Esophagus squamous epithelium (tissue), 5 donors: ENCODE measurements at regions not wholly inside any gene's neighbourhood (a gene's known extent, or its start where the extent isn't known, plus 50 kb on each side); places are given as distances from the start of the nearest gene placed in this dataset.

Source experiments
- DNase-seq: peaks from one replicate; lab custom pipeline; 2025; lab: John Stamatoyannopoulos, UW
- H3K27ac ChIP-seq, 4 donors: fragments of 200-600 bp; sonication (generic); one replicate each; pipeline ENCODE4 v1.5.1; 2016 to 2019; ENCODE audit warnings: mild to moderate bottlenecking in 1 of 4
- H3K27me3 ChIP-seq, 4 donors: fragments of 200-600 bp; sonication (generic); 1 replicate in 3 of 4; 2 replicates in 1 of 4; pipeline versions ENCODE4 v1.5.1 to v1.6.0; 2017 to 2021; ENCODE audit warnings: antibody characterized with exemption in 1 of 4
- H3K36me3 ChIP-seq, 3 donors: fragments of 200-600 bp; sonication (generic); one replicate each; pipeline ENCODE4 v1.5.1; 2016 to 2019
- H3K4me1 ChIP-seq, 3 donors: fragments of 200-600 bp; sonication (generic); one replicate each; pipeline ENCODE4 v1.5.1; 2017 to 2019
- H3K4me3 ChIP-seq, 4 donors: fragments of 200-600 bp; sonication (generic); 1 replicate in 3 of 4; 2 replicates in 1 of 4; pipeline ENCODE4 v1.5.1; 2016 to 2019; ENCODE audit warnings: mild to moderate bottlenecking in 2 of 4, moderate library complexity in 1 of 4
- H3K9me3 ChIP-seq, 3 donors: fragments of 200-600 bp; sonication (generic); one replicate each; pipeline ENCODE4 v1.5.1; 2016 to 2019
- POLR2A ChIP-seq, 4 donors: fragments of 450-650 bp; IDR thresholded peaks; one replicate each; pipeline ENCODE4 v1.6.1; 2017; ENCODE audit warnings: antibody characterized with exemption in 4 of 4, mild to moderate bottlenecking in 4 of 4, moderate library complexity in 3 of 4
- WGBS, 2 donors: methylation state at CpG; one replicate each; pipeline ENCODE4 v1.1.5; 2018; 5-methylcytosine and 5-hydroxymethylcytosine counted together
- intact Hi-C: fragments of 100-400 bp; cut with DNase I; formaldehyde crosslinking; loops from one replicate; pipeline ENCODE4 v1.15.0; 2022
- TF ChIP-seq, protein P1 (sequence below), 6 experiments: fragments of 450-650 bp in 4 of 6; fragments of 200-600 bp in 2 of 6; sonication (generic) in 2 of 6; IDR thresholded peaks; one replicate each; pipeline ENCODE4 v1.5.1; 2016 to 2019; ENCODE audit warnings: antibody characterized with exemption in 6 of 6, mild to moderate bottlenecking in 4 of 6, moderate library complexity in 4 of 6
- donor health status: DM: yes; HTN: yes; CAD: no.

DNA sequence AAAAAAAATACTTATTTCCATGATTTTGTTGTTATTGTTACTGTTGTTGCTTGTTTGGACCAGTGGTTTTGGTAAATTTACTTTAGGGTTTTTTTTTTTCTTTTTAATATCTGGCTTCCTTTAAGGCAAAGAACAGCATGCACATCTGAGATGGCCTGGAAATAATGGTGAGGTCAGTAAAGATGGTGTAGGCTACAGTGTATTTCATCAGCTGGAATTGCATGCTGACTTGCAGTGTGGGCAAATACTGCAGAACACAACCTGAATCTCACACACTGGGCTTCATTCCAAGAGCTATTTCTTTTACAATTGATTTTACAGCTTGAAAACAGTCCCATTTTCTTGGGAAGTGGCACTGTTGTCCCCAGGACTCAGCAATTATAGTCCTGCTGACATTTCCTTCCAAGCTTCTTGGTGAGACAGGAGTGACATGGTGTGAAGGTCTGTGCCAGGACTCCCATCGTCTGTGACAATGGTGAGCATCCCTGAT is 376.1 kb upstream of the SOX11 start:
- Histone ChIP-seq H3K27me3 (no peaks in the 10 kb centered on the region), H3K4me3 (no peak overlapping the region), H3K4me1 (no peaks in the 10 kb centered on the region), H3K36me3 (no peaks in the 10 kb centered on the region), H3K27ac (no peak overlapping the region), H3K9me3 (peaks cover 0 to 11% (median 0%) of the 10 kb centered on the region in 3 donors)
- no peak for DNase-seq
- TF ChIP-seq, protein P1, sequence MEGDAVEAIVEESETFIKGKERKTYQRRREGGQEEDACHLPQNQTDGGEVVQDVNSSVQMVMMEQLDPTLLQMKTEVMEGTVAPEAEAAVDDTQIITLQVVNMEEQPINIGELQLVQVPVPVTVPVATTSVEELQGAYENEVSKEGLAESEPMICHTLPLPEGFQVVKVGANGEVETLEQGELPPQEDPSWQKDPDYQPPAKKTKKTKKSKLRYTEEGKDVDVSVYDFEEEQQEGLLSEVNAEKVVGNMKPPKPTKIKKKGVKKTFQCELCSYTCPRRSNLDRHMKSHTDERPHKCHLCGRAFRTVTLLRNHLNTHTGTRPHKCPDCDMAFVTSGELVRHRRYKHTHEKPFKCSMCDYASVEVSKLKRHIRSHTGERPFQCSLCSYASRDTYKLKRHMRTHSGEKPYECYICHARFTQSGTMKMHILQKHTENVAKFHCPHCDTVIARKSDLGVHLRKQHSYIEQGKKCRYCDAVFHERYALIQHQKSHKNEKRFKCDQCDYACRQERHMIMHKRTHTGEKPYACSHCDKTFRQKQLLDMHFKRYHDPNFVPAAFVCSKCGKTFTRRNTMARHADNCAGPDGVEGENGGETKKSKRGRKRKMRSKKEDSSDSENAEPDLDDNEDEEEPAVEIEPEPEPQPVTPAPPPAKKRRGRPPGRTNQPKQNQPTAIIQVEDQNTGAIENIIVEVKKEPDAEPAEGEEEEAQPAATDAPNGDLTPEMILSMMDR (IDR thresholded peaks at IDR 0.05) = no peak
- no peak for TF ChIP-seq POLR2A (IDR thresholded peaks at IDR 0.05)
- 83 to 100% methylated on average over 1 of the region's 1 CpG for WGBS, 2 donors
- intact Hi-C loops = no loop called here

DNA sequence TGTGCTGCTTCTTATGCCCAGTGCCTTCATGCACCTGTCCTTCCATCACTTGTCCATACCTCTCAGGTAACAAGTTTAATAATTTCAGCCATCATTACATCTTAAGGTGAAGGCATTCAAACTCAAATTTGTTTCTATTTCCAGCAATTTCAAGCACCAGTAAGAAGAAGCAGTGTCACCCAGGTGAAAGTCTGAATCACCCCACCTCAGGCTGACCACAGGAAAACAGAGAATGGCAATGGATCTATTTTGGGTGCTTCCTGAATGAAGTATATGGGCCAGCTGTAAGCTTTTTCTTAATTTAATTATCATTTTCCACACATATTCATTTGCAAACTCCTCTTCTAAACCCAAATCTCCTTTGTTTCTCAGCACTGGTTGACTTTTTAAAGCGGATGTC is 372.7 kb upstream of the SOX11 start:
- TF ChIP-seq, protein P1 (IDR thresholded peaks at IDR 0.05) = no peak
- TF ChIP-seq POLR2A (IDR thresholded peaks at IDR 0.05) = no peak
- H3K4me1 ChIP-seq = no peaks in the 10 kb centered on the region
- WGBS, 2 donors = 83 to 85% methylated on average over 1 of the region's 1 CpG
- intact Hi-C loops = no loop called here
- H3K27ac ChIP-seq = no peak overlapping the region
- H3K27me3 ChIP-seq = no peaks in the 10 kb centered on the region
- H3K9me3 ChIP-seq = peaks cover 0 to 11% (median 0%) of the 10 kb centered on the region in 3 donors
- no peak overlapping the region for H3K4me3 ChIP-seq
- no peaks in the 10 kb centered on the region for H3K36me3 ChIP-seq
- DNase-seq = no peak

- peaks cover 0 to 9% (median 7%) of the 10 kb centered on the region in 3 donors for H3K9me3 ChIP-seq
- no peaks in the 10 kb centered on the region for H3K36me3 ChIP-seq
- no peaks in the 10 kb centered on the region for H3K27me3 ChIP-seq
- 24 to 31% methylated on average over 3 to 4 of the region's 4 CpGs for WGBS, 2 donors
- DNase-seq = no peak
- no peaks in the 10 kb centered on the region for H3K4me1 ChIP-seq
- no peak for TF ChIP-seq POLR2A (IDR thresholded peaks at IDR 0.05)
- TF ChIP-seq, protein P1 (IDR thresholded peaks at IDR 0.05) = no peak
- no peak overlapping the region for H3K27ac ChIP-seq
- H3K4me3 ChIP-seq = no peak overlapping the region
- intact Hi-C loops = no loop called here
These were observed 369.8 kb upstream of the SOX11 start for GRCh38 chr2:5322396-5322795.

- WGBS, 2 donors = 86% methylated on average over 12 of the region's 23 CpGs; no CpG with 5 or more reads in 1 of the 2 donors
- no peaks in the 10 kb centered on the region for H3K36me3 ChIP-seq
- H3K9me3 ChIP-seq = peaks cover 0 to 13% (median 7%) of the 10 kb centered on the region in 3 donors
- H3K27ac ChIP-seq = no peak overlapping the region
- intact Hi-C loops = no loop called here
- no peaks in the 10 kb centered on the region for H3K4me1 ChIP-seq
- TF ChIP-seq, protein P1 (IDR thresholded peaks at IDR 0.05) = no peak
- TF ChIP-seq POLR2A (IDR thresholded peaks at IDR 0.05) = no peak
- H3K27me3 ChIP-seq = no peaks in the 10 kb centered on the region
- DNase-seq = no peak
- no peak overlapping the region for H3K4me3 ChIP-seq
These were observed 366.7 kb upstream of the SOX11 start for GRCh38 chr2:5325523-5325922.

GRCh38 chr2:5328826-5329225 is 363.4 kb upstream of the SOX11 start:
- TF ChIP-seq, protein P1 (IDR thresholded peaks at IDR 0.05) = no peak
- no peak for TF ChIP-seq POLR2A (IDR thresholded peaks at IDR 0.05)
- DNase-seq = no peak
- no peaks in the 10 kb centered on the region for H3K4me1 ChIP-seq
- no peaks in the 10 kb centered on the region for H3K27me3 ChIP-seq
- intact Hi-C loops = no loop called here
- WGBS, 2 donors = 58 to 65% methylated on average over 5 of the region's 5 CpGs
- no peak overlapping the region for H3K27ac ChIP-seq
- H3K4me3 ChIP-seq = no peak overlapping the region
- peaks cover 0 to 13% (median 7%) of the 10 kb centered on the region in 3 donors for H3K9me3 ChIP-seq
- no peaks in the 10 kb centered on the region for H3K36me3 ChIP-seq
